ENCODE measurements at regions not wholly inside any gene's neighbourhood (a gene's known extent, or its start where the extent isn't known, plus 50 kb on each side); places are given as distances from the start of the nearest gene placed in this dataset.

GRCh38 chr17:79396696-79397095 lies 214.2 kb downstream of the RBFOX3 start:
- TF ChIP-seq, protein P1, sequence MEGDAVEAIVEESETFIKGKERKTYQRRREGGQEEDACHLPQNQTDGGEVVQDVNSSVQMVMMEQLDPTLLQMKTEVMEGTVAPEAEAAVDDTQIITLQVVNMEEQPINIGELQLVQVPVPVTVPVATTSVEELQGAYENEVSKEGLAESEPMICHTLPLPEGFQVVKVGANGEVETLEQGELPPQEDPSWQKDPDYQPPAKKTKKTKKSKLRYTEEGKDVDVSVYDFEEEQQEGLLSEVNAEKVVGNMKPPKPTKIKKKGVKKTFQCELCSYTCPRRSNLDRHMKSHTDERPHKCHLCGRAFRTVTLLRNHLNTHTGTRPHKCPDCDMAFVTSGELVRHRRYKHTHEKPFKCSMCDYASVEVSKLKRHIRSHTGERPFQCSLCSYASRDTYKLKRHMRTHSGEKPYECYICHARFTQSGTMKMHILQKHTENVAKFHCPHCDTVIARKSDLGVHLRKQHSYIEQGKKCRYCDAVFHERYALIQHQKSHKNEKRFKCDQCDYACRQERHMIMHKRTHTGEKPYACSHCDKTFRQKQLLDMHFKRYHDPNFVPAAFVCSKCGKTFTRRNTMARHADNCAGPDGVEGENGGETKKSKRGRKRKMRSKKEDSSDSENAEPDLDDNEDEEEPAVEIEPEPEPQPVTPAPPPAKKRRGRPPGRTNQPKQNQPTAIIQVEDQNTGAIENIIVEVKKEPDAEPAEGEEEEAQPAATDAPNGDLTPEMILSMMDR (IDR thresholded peaks at IDR 0.05) = no peak
- no peak for TF ChIP-seq POLR2AphosphoS5 (IDR thresholded peaks at IDR 0.05)

Data from breast epithelium (tissue), 3 donors.